ENCODE measurements at regions not wholly inside any gene's neighbourhood (a gene's known extent, or its start where the extent isn't known, plus 50 kb on each side); places are given as distances from the start of the nearest gene placed in this dataset.

- no peak overlapping the region for H3K9ac ChIP-seq (ENCODE audit: low read length)
- H4K20me1 ChIP-seq (ENCODE audit: insufficient read depth) = no peaks in the 10 kb centered on the region
- no peak overlapping the region for H3K4me3 ChIP-seq (replicated peaks in 1 of 2; ENCODE audit: low read depth in 1 of 2, low read length in 2 of 2)
- no peaks in the 10 kb centered on the region for H3K4me1 ChIP-seq (ENCODE audit: control insufficient read depth in 1 of 2, insufficient read depth in 2 of 2, low read length in 2 of 2)
- no peaks in the 10 kb centered on the region for H3K27me3 ChIP-seq (ENCODE audit: insufficient read depth, low read length)
- no peak for DNase-seq (ENCODE audit: low read depth, low spot score)
- no peaks in the 10 kb centered on the region for H3K79me2 ChIP-seq (ENCODE audit: insufficient read depth, low read length)
- no peak overlapping the region for H2AFZ ChIP-seq (ENCODE audit: low read depth, low read length, poor library complexity, severe bottlenecking)
- BruUV-seq (replicated peaks) = no TSS peak
- intact Hi-C loops (cut with micrococcal nuclease) = no loop called here
- ChIA-PET CTCF (no interaction called here), RAD21 (ENCODE audit: low non-redundant PET in 1 of 2, low total read pairs in 2 of 2, uncharacterized antibody in 2 of 2, unreplicated experiment in 2 of 2) (no interaction called here), POLR2A (no interaction called here)
- ATAC-seq = no peak
- H3K36me3 ChIP-seq (ENCODE audit: control insufficient read depth in 1 of 2, insufficient read depth in 2 of 2, low read length in 2 of 2) = no peaks in the 10 kb centered on the region
- TF ChIP-seq SP1 (IDR thresholded peaks at IDR 0.05; ENCODE audit: low read depth) (no peak), POLR2AphosphoS5 (IDR thresholded peaks at IDR 0.05; ENCODE audit: low read depth, low read length) (no peak), CEBPB (IDR thresholded peaks at IDR 0.05; ENCODE audit: low read depth) (no peak), POLR2A (IDR thresholded peaks at IDR 0.05; ENCODE audit: borderline replicate concordance, extremely low read depth, insufficient read depth, insufficient read length) (no peak), CBX3 (IDR thresholded peaks at IDR 0.05; ENCODE audit: low read depth) (no peak), TCF7L2 (IDR thresholded peaks at IDR 0.05; ENCODE audit: borderline replicate concordance, extremely low read depth, insufficient read depth, insufficient read length) (no peak), ZBTB33 (IDR thresholded peaks at IDR 0.05; ENCODE audit: extremely low read depth, insufficient replicate concordance, low read length) (no peak)
- H3K27ac ChIP-seq (ENCODE audit: low read depth, low read length) = no peak overlapping the region
- no peak overlapping the region for H3K4me2 ChIP-seq (ENCODE audit: low read length)
- H3K9me3 ChIP-seq (ENCODE audit: control insufficient read depth in 1 of 2, insufficient read depth in 1 of 2, low read depth in 1 of 2, low read length in 2 of 2) = peaks cover 0 to 3% of the 10 kb centered on the region in 2 experiments; a peak in 1 of 4 replicates
- H3K9me2 ChIP-seq (ENCODE audit: insufficient read depth) = no peaks in the 10 kb centered on the region
Measured at GRCh38 chr13:107413005-107413404, 802.3 kb downstream of the LIG4 start.

- no peaks in the 10 kb centered on the region for H3K4me1 ChIP-seq (ENCODE audit: control insufficient read depth in 1 of 2, insufficient read depth in 2 of 2, low read length in 2 of 2)
- H3K79me2 ChIP-seq (ENCODE audit: insufficient read depth, low read length) = no peaks in the 10 kb centered on the region
- intact Hi-C loops (cut with micrococcal nuclease) = no loop called here
- no TSS peak for BruUV-seq (replicated peaks)
- H3K9ac ChIP-seq (ENCODE audit: low read length) = no peak overlapping the region
- ChIA-PET CTCF (no interaction called here), POLR2A (no interaction called here), RAD21 (ENCODE audit: low non-redundant PET in 1 of 2, low total read pairs in 2 of 2, uncharacterized antibody in 2 of 2, unreplicated experiment in 2 of 2) (no interaction called here)
- H3K27ac ChIP-seq (ENCODE audit: low read depth, low read length) = no peak overlapping the region
- H3K27me3 ChIP-seq (ENCODE audit: insufficient read depth, low read length) = no peaks in the 10 kb centered on the region
- H3K4me3 ChIP-seq (replicated peaks in 1 of 2; ENCODE audit: low read depth in 1 of 2, low read length in 2 of 2) = no peak overlapping the region
- H3K36me3 ChIP-seq (ENCODE audit: control insufficient read depth in 1 of 2, insufficient read depth in 2 of 2, low read length in 2 of 2) = no peaks in the 10 kb centered on the region
- H4K20me1 ChIP-seq (ENCODE audit: insufficient read depth) = no peaks in the 10 kb centered on the region
- DNase-seq (ENCODE audit: low read depth, low spot score) (no peak), ATAC-seq (no peak)
- H3K9me2 ChIP-seq (ENCODE audit: insufficient read depth) = no peaks in the 10 kb centered on the region
- H2AFZ ChIP-seq (ENCODE audit: low read depth, low read length, poor library complexity, severe bottlenecking) = no peak overlapping the region
- no peak overlapping the region for H3K4me2 ChIP-seq (ENCODE audit: low read length)
- peaks cover 10 to 13% of the 10 kb centered on the region in 2 experiments; a peak in 2 of 4 replicates for H3K9me3 ChIP-seq (ENCODE audit: control insufficient read depth in 1 of 2, insufficient read depth in 1 of 2, low read depth in 1 of 2, low read length in 2 of 2)
- TF ChIP-seq CBX3 (IDR thresholded peaks at IDR 0.05; ENCODE audit: low read depth) (no peak), SP1 (IDR thresholded peaks at IDR 0.05; ENCODE audit: low read depth) (no peak), POLR2A (IDR thresholded peaks at IDR 0.05; ENCODE audit: borderline replicate concordance, extremely low read depth, insufficient read depth, insufficient read length) (no peak), EZH2phosphoT487 (IDR thresholded peaks at IDR 0.05; ENCODE audit: borderline replicate concordance) (no peak), SIN3A (IDR thresholded peaks at IDR 0.05; ENCODE audit: low read depth) (no peak), REST (IDR thresholded peaks at IDR 0.05; ENCODE audit: low read depth) (no peak), ZNF274 (IDR thresholded peaks at IDR 0.05; ENCODE audit: low read depth, low read length) (no peak), CTCF (IDR thresholded peaks at IDR 0.05 in 2 of 3, conservative IDR thresholded peaks at IDR 0.05 in 1 of 3; ENCODE audit: borderline replicate concordance in 1 of 3, insufficient read depth in 1 of 3, low read depth in 2 of 3, low read length in 2 of 3) (no peak), SRF (IDR thresholded peaks at IDR 0.05; ENCODE audit: low read depth) (no peak), ZFX (IDR thresholded peaks at IDR 0.05) (no peak)
Measured at GRCh38 chr13:107407074-107407473, 808.3 kb downstream of the LIG4 start.
